ENCODE measurements at regions not wholly inside any gene's neighbourhood (a gene's known extent, or its start where the extent isn't known, plus 50 kb on each side); places are given as distances from the start of the nearest gene placed in this dataset.

- H3K4me1 Mint-ChIP-seq (ENCODE audit: low read depth), result no peaks in the 10 kb centered on the region
- no peaks in the 10 kb centered on the region for H3K36me3 Mint-ChIP-seq (ENCODE audit: low read depth)
- DNase-seq, result no peak
- no peak overlapping the region for H3K4me3 Mint-ChIP-seq
- no peak overlapping the region for H3K27ac Mint-ChIP-seq
- H3K9me3 Mint-ChIP-seq, result no peaks in the 10 kb centered on the region
- H3K27me3 Mint-ChIP-seq (ENCODE audit: insufficient read depth), result peaks cover 9% of the 10 kb centered on the region
- TF ChIP-seq CTCF (IDR thresholded peaks at IDR 0.05), result no peak
Measured at GRCh38 chr2:240246173-240246820, 105.8 kb upstream of the OTOS start.

GRCh38 chr2:240247241-240247867 lies 106.9 kb upstream of the OTOS start:
- Mint-ChIP-seq H3K4me3 (no peak overlapping the region), H3K27ac (no peak overlapping the region), H3K4me1 (ENCODE audit: low read depth) (no peaks in the 10 kb centered on the region), H3K36me3 (ENCODE audit: low read depth) (no peaks in the 10 kb centered on the region), H3K27me3 (ENCODE audit: insufficient read depth) (peaks cover 7% of the 10 kb centered on the region), H3K9me3 (no peaks in the 10 kb centered on the region)
- TF ChIP-seq CTCF (IDR thresholded peaks at IDR 0.05), result no peak
- no peak for DNase-seq

GRCh38 chr2:240247868-240248720 lies 107.6 kb upstream of the OTOS start:
- DNase-seq, result no peak
- no peak for TF ChIP-seq CTCF (IDR thresholded peaks at IDR 0.05)
- no peaks in the 10 kb centered on the region for H3K9me3 Mint-ChIP-seq
- no peak overlapping the region for H3K4me3 Mint-ChIP-seq
- no peaks in the 10 kb centered on the region for H3K4me1 Mint-ChIP-seq (ENCODE audit: low read depth)
- no peaks in the 10 kb centered on the region for H3K36me3 Mint-ChIP-seq (ENCODE audit: low read depth)
- peaks cover 9% of the 10 kb centered on the region for H3K27me3 Mint-ChIP-seq (ENCODE audit: insufficient read depth)
- H3K27ac Mint-ChIP-seq, result no peak overlapping the region

GRCh38 chr2:240248721-240249422 lies 108.4 kb upstream of the OTOS start:
- Mint-ChIP-seq H3K36me3 (ENCODE audit: low read depth) (no peaks in the 10 kb centered on the region), H3K27ac (no peak overlapping the region), H3K27me3 (ENCODE audit: insufficient read depth) (peaks cover 15% of the 10 kb centered on the region), H3K9me3 (no peaks in the 10 kb centered on the region), H3K4me1 (ENCODE audit: low read depth) (no peaks in the 10 kb centered on the region), H3K4me3 (no peak overlapping the region)
- no peak for TF ChIP-seq CTCF (IDR thresholded peaks at IDR 0.05)
- no peak for DNase-seq

GRCh38 chr2:240249423-240250149 lies 109.1 kb upstream of the OTOS start:
- no peak overlapping the region for H3K27ac Mint-ChIP-seq
- H3K36me3 Mint-ChIP-seq (ENCODE audit: low read depth), result no peaks in the 10 kb centered on the region
- no peak for DNase-seq
- TF ChIP-seq CTCF (IDR thresholded peaks at IDR 0.05), result no peak
- no peaks in the 10 kb centered on the region for H3K4me1 Mint-ChIP-seq (ENCODE audit: low read depth)
- no peaks in the 10 kb centered on the region for H3K9me3 Mint-ChIP-seq
- peaks cover 17% of the 10 kb centered on the region for H3K27me3 Mint-ChIP-seq (ENCODE audit: insufficient read depth)
- no peak overlapping the region for H3K4me3 Mint-ChIP-seq
